ENCODE measurements at regions not wholly inside any gene's neighbourhood (a gene's known extent, or its start where the extent isn't known, plus 50 kb on each side); places are given as distances from the start of the nearest gene placed in this dataset.
A peak's percentile ranks its signal among the peaks of the same experiment; 100 is the strongest.

- RAD21 ChIA-PET (ENCODE audit: low non-redundant PET in 1 of 2, low total read pairs in 2 of 2, uncharacterized antibody in 2 of 2, unreplicated experiment in 2 of 2): no interaction called here
- ATAC-seq (peak; percentile 67; the same call in 1 of the 2 replicates), DNase-seq (ENCODE audit: low read depth, low spot score) (no peak)
- Histone ChIP-seq H4K20me1 (ENCODE audit: insufficient read depth) (no peaks in the 10 kb centered on the region), H3K4me3 (replicated peaks in 1 of 2; ENCODE audit: low read depth in 1 of 2, low read length in 2 of 2) (no peak overlapping the region), H3K9me3 (ENCODE audit: control insufficient read depth in 1 of 2, insufficient read depth in 1 of 2, low read depth in 1 of 2, low read length in 2 of 2) (no peaks in the 10 kb centered on the region), H3K4me1 (ENCODE audit: control insufficient read depth in 1 of 2, insufficient read depth in 2 of 2, low read length in 2 of 2) (no peaks in the 10 kb centered on the region), H3K36me3 (ENCODE audit: control insufficient read depth in 1 of 2, insufficient read depth in 2 of 2, low read length in 2 of 2) (no peaks in the 10 kb centered on the region), H2AFZ (ENCODE audit: low read depth, low read length, poor library complexity, severe bottlenecking) (no peak overlapping the region), H3K9me2 (ENCODE audit: insufficient read depth) (no peaks in the 10 kb centered on the region), H3K27ac (ENCODE audit: low read depth, low read length) (no peak overlapping the region), H3K27me3 (ENCODE audit: insufficient read depth, low read length) (no peaks in the 10 kb centered on the region), H3K9ac (ENCODE audit: low read length) (no peak overlapping the region), H3K4me2 (ENCODE audit: low read length) (no peak overlapping the region), H3K79me2 (ENCODE audit: insufficient read depth, low read length) (no peaks in the 10 kb centered on the region)
- no TSS peak for BruUV-seq (replicated peaks)
- CTCF ChIA-PET: interaction anchor here (0.7 to 1.8 kb wide), 6 partner anchors 12 to 1143 kb away, joined by 3 to 5 read pairs (median 4); no protein-coding TSS in a partner anchor
- POLR2A ChIA-PET: no interaction called here
- TF ChIP-seq CTCF (IDR thresholded peaks at IDR 0.05 in 2 of 3, conservative IDR thresholded peaks at IDR 0.05 in 1 of 3; ENCODE audit: borderline replicate concordance in 1 of 3, insufficient read depth in 1 of 3, low read depth in 2 of 3, low read length in 2 of 3): peak in 2 of 3 experiments; percentile 44 to 53; a peak in 4 of 6 replicates
- TF ChIP-seq RAD21 (IDR thresholded peaks at IDR 0.05; ENCODE audit: low read depth): peak; percentile 33
- no peak for TF ChIP-seq SIN3A (IDR thresholded peaks at IDR 0.05; ENCODE audit: low read depth)
- intact Hi-C loops (cut with micrococcal nuclease): no loop called here
Measured at GRCh38 chr12:60977966-60978365, 1282.2 kb upstream of the USP15 start.

GRCh38 chr12:60980558-60980957, 1279.6 kb upstream of the USP15 start:
- Histone ChIP-seq H3K36me3 (ENCODE audit: control insufficient read depth in 1 of 2, insufficient read depth in 2 of 2, low read length in 2 of 2) (no peaks in the 10 kb centered on the region), H3K27me3 (ENCODE audit: insufficient read depth, low read length) (no peaks in the 10 kb centered on the region), H3K9ac (ENCODE audit: low read length) (no peak overlapping the region), H3K9me3 (ENCODE audit: control insufficient read depth in 1 of 2, insufficient read depth in 1 of 2, low read depth in 1 of 2, low read length in 2 of 2) (no peaks in the 10 kb centered on the region), H3K4me2 (ENCODE audit: low read length) (no peak overlapping the region), H3K9me2 (ENCODE audit: insufficient read depth) (no peaks in the 10 kb centered on the region), H3K4me1 (ENCODE audit: control insufficient read depth in 1 of 2, insufficient read depth in 2 of 2, low read length in 2 of 2) (no peaks in the 10 kb centered on the region), H4K20me1 (ENCODE audit: insufficient read depth) (no peaks in the 10 kb centered on the region), H3K79me2 (ENCODE audit: insufficient read depth, low read length) (no peaks in the 10 kb centered on the region), H2AFZ (ENCODE audit: low read depth, low read length, poor library complexity, severe bottlenecking) (no peak overlapping the region), H3K27ac (ENCODE audit: low read depth, low read length) (no peak overlapping the region), H3K4me3 (replicated peaks in 1 of 2; ENCODE audit: low read depth in 1 of 2, low read length in 2 of 2) (no peak overlapping the region)
- DNase-seq (ENCODE audit: low read depth, low spot score) (no peak), ATAC-seq (no peak)
- RAD21 ChIA-PET (ENCODE audit: low non-redundant PET in 1 of 2, low total read pairs in 2 of 2, uncharacterized antibody in 2 of 2, unreplicated experiment in 2 of 2): no interaction called here
- intact Hi-C loops (cut with micrococcal nuclease): no loop called here
- BruUV-seq (replicated peaks): no TSS peak
- CTCF ChIA-PET: no interaction called here
- TF ChIP-seq JUND (IDR thresholded peaks at IDR 0.05) (no peak), ZFX (IDR thresholded peaks at IDR 0.05) (no peak), SRF (IDR thresholded peaks at IDR 0.05; ENCODE audit: low read depth) (no peak), FOSL1 (IDR thresholded peaks at IDR 0.05; ENCODE audit: low read depth) (no peak), EZH2phosphoT487 (IDR thresholded peaks at IDR 0.05; ENCODE audit: borderline replicate concordance) (no peak), CEBPB (IDR thresholded peaks at IDR 0.05; ENCODE audit: low read depth) (no peak), CTCF (IDR thresholded peaks at IDR 0.05 in 2 of 3, conservative IDR thresholded peaks at IDR 0.05 in 1 of 3; ENCODE audit: borderline replicate concordance in 1 of 3, insufficient read depth in 1 of 3, low read depth in 2 of 3, low read length in 2 of 3) (no peak), ELF1 (IDR thresholded peaks at IDR 0.05; ENCODE audit: borderline replicate concordance, low read depth) (no peak), EZH2 (IDR thresholded peaks at IDR 0.05) (no peak), YY1 (IDR thresholded peaks at IDR 0.05; ENCODE audit: extremely low read depth, insufficient replicate concordance, low read depth, low read length) (no peak), REST (IDR thresholded peaks at IDR 0.05; ENCODE audit: low read depth) (no peak)
- POLR2A ChIA-PET: no interaction called here
